Muscle layer of colon (tissue), 2 donors: ENCODE measurements at regions not wholly inside any gene's neighbourhood (a gene's known extent, or its start where the extent isn't known, plus 50 kb on each side); places are given as distances from the start of the nearest gene placed in this dataset.

Source experiments
- H3K27ac ChIP-seq: one replicate; pipeline ENCODE4 v1.7.0; 2013; ENCODE audit warnings: low read depth, mild to moderate bottlenecking, low read length, moderate library complexity
- H3K27me3 ChIP-seq, 2 donors: one replicate each; pipeline ENCODE4 v1.7.0; 2013; ENCODE audit warnings: low read length in 2 of 2, mild to moderate bottlenecking in 2 of 2; ENCODE audit not compliant: insufficient read depth in 2 of 2, control insufficient read depth in 1 of 2
- H3K36me3 ChIP-seq: one replicate; pipeline ENCODE4 v1.7.0; 2013; ENCODE audit warnings: mild to moderate bottlenecking, low read length; ENCODE audit not compliant: insufficient read depth
- H3K4me1 ChIP-seq: one replicate; pipeline ENCODE4 v1.7.0; 2013; ENCODE audit warnings: mild to moderate bottlenecking, low read length; ENCODE audit not compliant: insufficient read depth
- H3K4me3 ChIP-seq, 2 donors: one replicate each; pipeline ENCODE4 v1.7.0; 2013; ENCODE audit warnings: low read length in 2 of 2, low read depth in 1 of 2, mild to moderate bottlenecking in 1 of 2, moderate library complexity in 1 of 2
- H3K9ac ChIP-seq: one replicate; pipeline ENCODE4 v1.7.0; 2013; ENCODE audit warnings: low read length
- H3K9me3 ChIP-seq: one replicate; pipeline ENCODE4 v1.7.0; 2013; ENCODE audit warnings: mild to moderate bottlenecking, low read length
- donor health status: abdominal sarcoma.
- donor health status: Adenocarcinoma of cecum.

DNA sequence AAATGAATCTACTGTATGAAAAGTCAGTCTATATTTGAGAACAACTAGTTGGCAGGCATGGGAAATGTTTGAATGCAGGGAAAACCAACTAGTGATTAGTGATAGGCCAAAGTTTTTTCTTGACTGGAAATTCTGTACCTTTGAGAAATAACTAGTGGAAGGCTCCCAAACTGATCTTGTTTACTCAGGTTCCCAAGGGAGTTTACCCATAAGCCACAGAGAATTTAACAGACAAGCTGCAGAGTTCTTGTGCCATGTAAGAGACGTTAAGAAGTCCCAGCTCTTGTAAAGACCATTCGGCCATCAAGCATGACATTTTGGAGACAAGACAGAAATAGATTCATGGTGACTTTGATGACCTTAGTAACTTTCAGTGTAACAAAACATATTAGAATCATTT is 1882.8 kb upstream of the SEL1L start:
- H3K4me1 ChIP-seq = no peaks in the 10 kb centered on the region
- H3K4me3 ChIP-seq = no peak overlapping the region
- no peak overlapping the region for H3K27ac ChIP-seq

DNA sequence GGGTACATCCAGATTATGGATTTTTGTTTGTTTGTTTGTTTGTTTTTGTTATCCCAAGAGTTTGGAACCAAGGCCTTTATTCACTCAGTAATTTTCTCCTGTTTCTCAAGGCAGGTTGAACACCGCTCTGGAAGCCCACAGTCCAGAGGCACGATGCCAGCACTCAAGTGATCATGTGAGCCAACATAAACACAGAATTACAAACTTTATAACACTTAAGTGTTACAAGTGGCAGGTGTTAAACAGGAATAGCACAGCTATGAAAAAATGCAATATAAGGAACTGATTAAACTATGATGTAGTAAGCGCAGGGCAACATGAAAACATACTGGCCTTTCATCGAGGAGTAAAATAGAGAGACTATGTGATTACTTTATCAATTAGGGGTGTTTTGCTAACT is 1885.8 kb upstream of the SEL1L start:
- Histone ChIP-seq H3K9ac (no peak overlapping the region), H3K27ac (no peak overlapping the region), H3K27me3 (no peaks in the 10 kb centered on the region), H3K4me3 (no peak overlapping the region), H3K9me3 (no peaks in the 10 kb centered on the region), H3K4me1 (no peaks in the 10 kb centered on the region), H3K36me3 (no peaks in the 10 kb centered on the region)

More for the DNA sequence above, 1882.8 kb upstream of the SEL1L start:
- H3K9ac ChIP-seq = no peak overlapping the region
- no peaks in the 10 kb centered on the region for H3K27me3 ChIP-seq
- no peaks in the 10 kb centered on the region for H3K9me3 ChIP-seq
- no peaks in the 10 kb centered on the region for H3K36me3 ChIP-seq

DNA sequence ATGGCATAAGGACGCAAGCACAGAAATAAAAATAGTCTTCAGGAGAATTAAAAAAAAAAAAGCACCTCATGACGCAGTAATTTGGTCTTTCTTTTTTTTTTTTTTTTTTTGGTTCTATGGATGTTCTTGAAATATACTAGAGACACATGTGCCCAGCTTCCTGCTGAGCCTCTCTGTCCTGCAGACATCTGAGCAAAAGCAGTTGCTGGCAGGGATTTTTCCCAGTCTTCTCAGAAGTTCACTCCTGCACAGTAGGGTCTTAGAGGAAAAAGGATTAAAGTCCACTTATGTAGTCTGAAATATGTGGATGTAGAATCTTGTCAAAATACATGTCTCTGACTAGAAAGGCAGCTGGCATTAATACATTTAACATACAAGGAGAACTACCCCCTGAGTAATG is 1888.1 kb upstream of the SEL1L start:
- Histone ChIP-seq H3K27ac (no peak overlapping the region), H3K9me3 (no peaks in the 10 kb centered on the region), H3K4me3 (no peak overlapping the region), H3K27me3 (no peaks in the 10 kb centered on the region), H3K36me3 (no peaks in the 10 kb centered on the region), H3K9ac (no peak overlapping the region), H3K4me1 (no peaks in the 10 kb centered on the region)

DNA sequence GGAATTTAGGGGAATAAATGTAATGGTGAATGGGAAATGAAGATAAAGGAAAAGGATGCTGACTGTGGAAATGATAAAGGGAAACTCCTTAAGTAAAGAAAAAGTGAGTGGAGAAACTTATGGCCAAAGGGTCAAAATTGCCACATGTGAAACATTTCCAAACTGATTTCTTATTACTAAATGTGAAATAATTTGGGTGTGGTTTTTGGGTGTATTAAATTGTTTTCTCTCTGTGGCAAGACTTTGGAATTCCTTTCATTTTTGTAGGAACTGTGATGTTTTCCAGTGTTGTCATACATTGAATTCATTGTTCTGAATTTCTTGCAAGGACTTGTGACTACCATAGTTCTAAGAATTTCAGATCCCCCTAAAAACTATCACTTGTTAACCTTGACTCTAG is 1891.5 kb upstream of the SEL1L start:
- Histone ChIP-seq H3K27ac (no peak overlapping the region), H3K9me3 (no peaks in the 10 kb centered on the region), H3K4me3 (no peak overlapping the region), H3K4me1 (no peaks in the 10 kb centered on the region), H3K36me3 (no peaks in the 10 kb centered on the region), H3K27me3 (no peaks in the 10 kb centered on the region), H3K9ac (no peak overlapping the region)

DNA sequence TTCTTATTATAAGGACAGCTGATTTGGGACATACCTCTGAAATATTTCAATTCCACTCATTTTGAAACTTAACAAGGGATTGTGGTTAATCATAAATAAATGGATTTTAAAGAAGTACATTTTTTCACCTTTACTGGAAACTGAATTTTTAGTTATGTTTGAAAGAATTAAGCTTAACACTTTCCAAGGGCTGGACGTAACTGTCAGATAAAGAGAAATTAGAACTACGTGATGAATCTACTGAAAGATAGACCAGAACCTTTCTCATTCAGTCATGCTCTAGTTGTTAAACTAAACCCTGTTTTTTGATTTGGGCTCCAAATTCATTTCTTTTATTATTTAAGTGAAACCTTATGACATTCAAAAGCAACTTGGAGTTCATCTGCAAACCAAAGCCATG is 1892.1 kb upstream of the SEL1L start:
- H3K36me3 ChIP-seq = no peaks in the 10 kb centered on the region
- H3K27me3 ChIP-seq = no peaks in the 10 kb centered on the region
- no peak overlapping the region for H3K9ac ChIP-seq
- H3K4me1 ChIP-seq = no peaks in the 10 kb centered on the region
- H3K9me3 ChIP-seq = no peaks in the 10 kb centered on the region
- no peak overlapping the region for H3K27ac ChIP-seq
- H3K4me3 ChIP-seq = no peak overlapping the region

DNA sequence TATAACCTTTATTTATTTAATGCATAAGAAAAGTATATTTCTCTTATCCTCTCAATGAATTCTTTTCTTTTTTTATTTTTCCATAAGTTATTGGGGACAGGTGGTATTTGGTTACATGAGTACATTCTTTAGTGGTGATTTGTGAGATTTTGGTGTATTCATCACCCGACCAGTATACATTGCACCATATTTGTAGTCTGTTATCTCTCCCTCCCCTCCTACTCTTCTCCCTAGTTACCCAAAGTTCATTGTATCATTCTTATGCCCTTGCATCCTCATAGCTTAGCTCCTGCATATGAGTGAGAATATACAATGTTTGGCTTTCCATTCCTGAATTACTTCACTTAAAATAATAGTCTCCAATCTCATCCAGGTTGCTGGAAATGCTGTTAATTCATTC is 1900.0 kb upstream of the SEL1L start:
- no peak overlapping the region for H3K9ac ChIP-seq
- H3K27me3 ChIP-seq = no peaks in the 10 kb centered on the region
- no peaks in the 10 kb centered on the region for H3K36me3 ChIP-seq
- H3K4me1 ChIP-seq = no peaks in the 10 kb centered on the region
- H3K4me3 ChIP-seq = no peak overlapping the region
- no peak overlapping the region for H3K27ac ChIP-seq
- H3K9me3 ChIP-seq = no peaks in the 10 kb centered on the region

DNA sequence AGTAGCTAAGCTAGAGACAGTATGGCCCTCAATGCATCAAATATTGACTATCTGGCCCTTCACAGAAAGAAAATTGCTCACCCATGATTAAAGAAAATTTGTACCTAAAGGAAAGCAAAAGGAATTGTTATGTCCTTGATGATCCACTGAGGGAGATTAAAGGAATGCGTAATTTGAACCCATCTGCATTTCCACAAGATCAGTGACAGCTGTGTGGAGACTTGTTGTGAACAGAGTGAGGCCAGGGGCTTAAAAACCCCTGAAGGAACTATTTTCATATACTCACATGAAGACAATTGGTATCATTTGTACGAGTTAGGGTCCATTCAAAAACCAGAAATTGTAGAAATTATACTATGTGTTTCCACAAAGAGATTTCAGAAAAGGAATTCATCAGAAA is 1908.1 kb upstream of the SEL1L start:
- Histone ChIP-seq H3K9ac (no peak overlapping the region), H3K4me1 (no peaks in the 10 kb centered on the region), H3K36me3 (no peaks in the 10 kb centered on the region)

DNA sequence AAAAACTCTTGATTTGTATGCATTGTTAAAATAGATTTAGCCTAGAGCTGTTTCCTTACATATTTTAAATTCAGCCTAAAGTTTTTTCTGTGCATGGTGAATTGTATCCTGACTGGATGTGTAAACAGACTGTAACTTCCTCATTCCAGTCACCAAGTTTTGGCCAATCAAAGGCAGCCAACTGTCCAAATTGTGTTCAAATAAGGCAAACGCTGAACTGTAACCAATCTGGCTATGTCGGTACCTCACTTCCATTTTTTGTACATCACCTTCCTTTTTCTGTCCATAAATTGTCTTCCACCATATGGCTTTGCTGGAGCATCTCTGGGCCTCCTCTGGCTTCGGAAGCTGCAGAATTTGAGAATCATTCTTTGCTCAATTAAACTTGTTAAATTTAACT is 1921.9 kb upstream of the SEL1L start:
- Histone ChIP-seq H3K27me3 (no peaks in the 10 kb centered on the region), H3K4me1 (no peaks in the 10 kb centered on the region), H3K36me3 (no peaks in the 10 kb centered on the region), H3K4me3 (no peak overlapping the region), H3K9ac (no peak overlapping the region), H3K9me3 (no peaks in the 10 kb centered on the region), H3K27ac (no peak overlapping the region)

More for the DNA sequence above, 1908.1 kb upstream of the SEL1L start:
- Histone ChIP-seq H3K9me3 (no peaks in the 10 kb centered on the region), H3K27me3 (no peaks in the 10 kb centered on the region), H3K27ac (no peak overlapping the region), H3K4me3 (no peak overlapping the region)

DNA sequence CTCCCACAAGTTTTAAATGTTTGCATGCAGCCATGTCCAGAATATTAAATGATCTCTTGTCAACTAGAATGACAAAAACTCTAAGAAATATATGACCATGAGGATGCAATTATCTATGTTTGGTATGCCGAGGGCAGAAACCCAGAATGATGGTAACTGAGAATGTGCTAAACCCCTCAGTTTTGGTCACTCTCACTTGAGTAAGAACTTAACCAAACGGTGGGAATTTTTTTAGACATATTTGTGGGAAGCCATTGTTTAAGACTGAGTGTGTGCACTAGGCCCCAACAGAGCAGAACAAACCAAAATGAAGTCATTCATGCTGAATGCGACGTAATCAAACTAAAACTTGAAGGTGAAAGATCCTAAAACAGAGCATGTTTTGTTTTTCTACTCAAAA is 1927.9 kb upstream of the SEL1L start:
- H3K9ac ChIP-seq = no peak overlapping the region
- H3K36me3 ChIP-seq = no peaks in the 10 kb centered on the region

DNA sequence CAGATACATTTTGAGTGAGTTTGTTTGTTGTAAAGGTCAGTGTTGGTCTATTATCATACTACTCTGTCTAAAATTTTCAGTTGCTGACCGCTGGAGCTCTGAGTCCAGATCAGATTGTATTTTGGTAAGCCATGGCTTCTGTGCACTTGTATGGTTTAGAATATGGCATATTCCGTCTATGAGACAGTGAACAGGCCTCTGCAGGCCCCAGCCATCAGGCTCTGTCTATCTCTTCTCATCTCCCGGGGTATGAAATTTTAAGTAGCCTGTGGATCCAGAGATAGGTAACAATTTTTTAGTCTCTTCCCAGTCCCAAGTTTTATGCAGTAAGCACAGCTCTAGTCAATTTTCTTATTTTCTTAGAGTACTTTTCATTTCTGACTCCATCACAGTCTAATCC is 1929.1 kb upstream of the SEL1L start:
- Histone ChIP-seq H3K4me1 (no peaks in the 10 kb centered on the region), H3K27ac (no peak overlapping the region), H3K9me3 (no peaks in the 10 kb centered on the region), H3K9ac (no peak overlapping the region), H3K27me3 (no peaks in the 10 kb centered on the region), H3K4me3 (no peak overlapping the region), H3K36me3 (no peaks in the 10 kb centered on the region)

More for the DNA sequence above, 1927.9 kb upstream of the SEL1L start:
- Histone ChIP-seq H3K27ac (no peak overlapping the region), H3K4me3 (no peak overlapping the region), H3K27me3 (no peaks in the 10 kb centered on the region), H3K4me1 (no peaks in the 10 kb centered on the region), H3K9me3 (no peaks in the 10 kb centered on the region)

DNA sequence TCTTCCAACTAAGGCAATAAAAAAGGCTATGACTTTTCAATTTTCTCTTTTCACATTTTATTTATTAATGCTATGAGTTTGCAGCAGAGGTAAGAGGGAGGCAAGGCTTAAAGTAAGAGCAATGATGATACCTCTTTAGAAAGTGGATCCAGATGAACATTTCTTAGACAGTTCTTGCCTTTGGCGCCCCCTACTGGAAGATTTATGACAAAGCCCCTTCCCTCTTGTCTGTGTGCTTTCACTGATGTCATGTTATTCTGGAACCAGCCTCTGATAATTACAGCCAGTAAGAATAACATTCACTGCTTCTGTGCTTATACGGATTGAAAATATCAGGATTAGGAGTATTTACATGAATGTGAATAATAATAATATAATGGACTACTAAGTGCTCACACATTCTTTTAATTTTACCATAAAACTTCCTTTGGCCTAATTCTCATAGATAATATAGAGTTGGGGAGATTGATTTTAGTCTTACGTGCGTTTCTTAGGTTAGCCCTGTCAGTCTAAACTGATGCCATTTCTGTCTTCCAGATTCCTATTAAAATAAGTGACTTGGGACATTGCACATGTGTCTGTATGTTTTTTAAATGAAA is 1929.9 kb upstream of the SEL1L start:
- Histone ChIP-seq H3K27me3 (no peaks in the 10 kb centered on the region), H3K4me3 (no peak overlapping the region), H3K27ac (no peak overlapping the region), H3K9ac (no peak overlapping the region), H3K4me1 (no peaks in the 10 kb centered on the region), H3K9me3 (no peaks in the 10 kb centered on the region), H3K36me3 (no peaks in the 10 kb centered on the region)

DNA sequence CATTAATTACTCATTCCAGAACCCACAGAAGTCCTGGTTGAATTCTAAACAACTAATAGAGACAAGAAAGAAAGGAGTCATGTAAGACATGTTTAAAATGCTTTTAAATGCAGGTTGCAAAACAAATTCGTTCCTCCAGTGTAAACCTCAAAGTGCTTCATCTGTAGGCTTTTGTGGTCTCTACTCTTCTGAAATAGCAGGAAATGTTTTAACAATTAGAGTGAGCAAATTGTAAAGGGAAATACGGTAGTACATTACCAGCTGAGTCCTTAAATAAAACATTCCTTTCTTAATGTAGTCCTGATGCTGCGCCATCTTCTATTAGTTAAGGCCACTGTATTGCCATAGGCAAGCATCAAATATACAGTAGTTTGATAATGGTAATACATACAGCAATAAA is 1934.2 kb upstream of the SEL1L start:
- no peaks in the 10 kb centered on the region for H3K27me3 ChIP-seq
- no peak overlapping the region for H3K9ac ChIP-seq
- H3K4me3 ChIP-seq = no peak overlapping the region
- H3K27ac ChIP-seq = no peak overlapping the region
- no peaks in the 10 kb centered on the region for H3K36me3 ChIP-seq
- H3K9me3 ChIP-seq = no peaks in the 10 kb centered on the region
- no peaks in the 10 kb centered on the region for H3K4me1 ChIP-seq
